Choroid plexus epithelial cell (primary cell): ENCODE measurements at regions not wholly inside any gene's neighbourhood (a gene's known extent, or its start where the extent isn't known, plus 50 kb on each side); places are given as distances from the start of the nearest gene placed in this dataset.

Experiments used
- DNase-seq: peaks from one replicate; pipeline ENCODE4 v3.0.0-alpha.2; 2010; ENCODE audit warnings: low read depth
- H3K4me3 ChIP-seq: 2 replicates; pipeline ENCODE4 v1.5.1; 2011; ENCODE audit warnings: low read depth, mild to moderate bottlenecking, control low read depth, low read length, moderate library complexity
- CTCF ChIP-seq: conservative IDR thresholded peaks from 2 replicates; pipeline ENCODE4 v1.5.1; 2011; ENCODE audit warnings: low read depth, mild to moderate bottlenecking, control low read depth, inconsistent platforms, low read length, moderate library complexity

GRCh38 chr5:125109816-125110215, 363.4 kb upstream of the ZNF608 start:
- H3K4me3 ChIP-seq = no peak overlapping the region
- TF ChIP-seq CTCF = no peak
- DNase-seq = no peak

- no peak overlapping the region for H3K4me3 ChIP-seq
- no peak for TF ChIP-seq CTCF
- DNase-seq = peak; percentile 49
These were observed 365.8 kb upstream of the ZNF608 start for GRCh38 chr5:125112196-125112595.

DNA sequence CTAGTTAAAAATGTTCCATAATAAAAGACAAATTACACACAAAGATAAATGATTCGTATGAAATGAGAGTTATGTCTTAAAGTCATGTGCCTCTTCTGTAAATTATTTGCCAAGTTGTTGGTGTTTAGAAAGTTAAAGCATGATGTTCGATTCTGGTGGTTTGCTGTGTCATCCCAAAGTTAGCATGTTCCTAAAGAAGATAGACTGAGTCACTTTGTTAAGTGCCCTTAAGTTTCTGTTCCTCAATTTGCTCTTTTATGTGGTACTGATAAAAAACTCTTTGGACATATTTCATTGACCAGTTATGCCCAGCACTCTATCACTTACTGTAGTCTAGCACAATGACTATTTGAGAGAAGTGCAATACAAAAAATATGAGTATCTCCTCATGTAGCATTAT, 366.9 kb upstream of the ZNF608 start:
- no peak overlapping the region for H3K4me3 ChIP-seq
- no peak for DNase-seq
- no peak for TF ChIP-seq CTCF

GRCh38 chr5:125115195-125115525, 368.7 kb upstream of the ZNF608 start:
- no peak for DNase-seq
- no peak for TF ChIP-seq CTCF

GRCh38 chr5:125117566-125117965, 371.1 kb upstream of the ZNF608 start:
- TF ChIP-seq CTCF = no peak
- no peak for DNase-seq

More at GRCh38 chr5:125115195-125115525, 368.7 kb upstream of the ZNF608 start:
- no peak overlapping the region for H3K4me3 ChIP-seq

GRCh38 chr5:125120012-125120411, 373.6 kb upstream of the ZNF608 start:
- DNase-seq = no peak
- no peak overlapping the region for H3K4me3 ChIP-seq
- TF ChIP-seq CTCF = no peak

More at GRCh38 chr5:125117566-125117965, 371.1 kb upstream of the ZNF608 start:
- no peak overlapping the region for H3K4me3 ChIP-seq

- TF ChIP-seq CTCF = peak; percentile 4
- H3K4me3 ChIP-seq = no peak overlapping the region
- peak; percentile 39 for DNase-seq
These were observed 378.8 kb upstream of the ZNF608 start for GRCh38 chr5:125125031-125125823.
